NCI-H1417 treated with DMSO at 0.1 percent for 48 hours (cell line): ENCODE measurements at regions not wholly inside any gene's neighbourhood (a gene's known extent, or its start where the extent isn't known, plus 50 kb on each side); places are given as distances from the start of the nearest gene placed in this dataset.
"Not testable (repeated sequence)": the region's sequence is repeated elsewhere in the genome, so short reads cannot be mapped to it uniquely, and the experiment has no call there.

Experiments used
- DNase-seq: peaks from one replicate; lab custom pipeline; 2025; lab: John Stamatoyannopoulos, UW

DNA sequence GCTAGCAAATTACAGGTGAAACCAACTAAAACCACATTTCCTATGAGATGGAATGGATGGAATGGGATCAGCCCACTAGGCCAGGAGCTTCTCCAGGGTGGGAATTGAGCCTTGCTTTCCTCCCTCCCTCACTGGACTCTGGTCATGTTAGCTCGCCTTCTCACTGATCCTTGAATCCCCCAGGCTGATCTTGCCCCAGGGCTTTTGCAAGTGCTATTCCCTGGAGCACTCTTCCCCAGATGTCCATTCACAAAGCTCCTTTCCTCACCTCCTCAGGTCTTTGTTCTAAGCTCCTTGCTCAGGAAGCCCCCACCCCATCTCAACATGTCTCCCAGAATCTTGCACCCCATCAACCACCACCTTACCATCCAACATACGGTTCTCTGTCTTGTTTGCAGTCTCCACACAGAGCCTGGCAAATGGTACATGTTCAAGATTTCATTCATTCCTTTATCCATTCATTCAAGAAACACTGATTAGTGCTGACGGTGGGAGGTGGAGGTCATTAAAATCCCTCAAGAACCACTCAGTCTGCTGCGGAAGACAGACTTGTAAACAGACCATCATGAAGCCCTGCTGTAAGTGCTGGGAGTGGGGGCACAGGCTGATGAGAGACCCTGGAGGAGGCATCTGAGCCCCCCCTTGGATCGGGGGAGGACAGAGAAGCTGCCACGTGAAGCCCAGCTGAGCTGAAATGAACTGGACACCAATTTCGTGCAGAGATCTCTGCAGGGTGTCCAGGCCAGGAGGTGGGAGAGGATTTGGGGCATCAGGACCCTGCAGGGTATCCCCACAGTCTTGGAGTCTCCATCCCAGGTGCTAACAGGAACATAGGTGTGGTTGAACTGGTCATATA lies 141.7 kb downstream of the BARX1 start:
- DNase-seq, result peak; percentile 22

DNA sequence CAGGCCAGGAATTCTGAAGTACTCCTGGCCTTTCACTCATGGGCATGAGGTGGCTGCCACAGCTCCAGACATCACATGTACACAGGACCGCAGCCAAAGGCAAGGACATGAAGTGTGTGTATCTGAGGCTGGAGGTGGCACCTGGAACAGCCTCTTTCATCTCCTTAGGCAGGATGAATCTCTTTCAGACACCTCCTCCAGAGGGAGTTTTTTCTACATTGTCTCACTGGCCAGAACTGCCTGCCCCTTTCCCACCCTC lies 142.8 kb downstream of the BARX1 start:
- no peak for DNase-seq

DNA sequence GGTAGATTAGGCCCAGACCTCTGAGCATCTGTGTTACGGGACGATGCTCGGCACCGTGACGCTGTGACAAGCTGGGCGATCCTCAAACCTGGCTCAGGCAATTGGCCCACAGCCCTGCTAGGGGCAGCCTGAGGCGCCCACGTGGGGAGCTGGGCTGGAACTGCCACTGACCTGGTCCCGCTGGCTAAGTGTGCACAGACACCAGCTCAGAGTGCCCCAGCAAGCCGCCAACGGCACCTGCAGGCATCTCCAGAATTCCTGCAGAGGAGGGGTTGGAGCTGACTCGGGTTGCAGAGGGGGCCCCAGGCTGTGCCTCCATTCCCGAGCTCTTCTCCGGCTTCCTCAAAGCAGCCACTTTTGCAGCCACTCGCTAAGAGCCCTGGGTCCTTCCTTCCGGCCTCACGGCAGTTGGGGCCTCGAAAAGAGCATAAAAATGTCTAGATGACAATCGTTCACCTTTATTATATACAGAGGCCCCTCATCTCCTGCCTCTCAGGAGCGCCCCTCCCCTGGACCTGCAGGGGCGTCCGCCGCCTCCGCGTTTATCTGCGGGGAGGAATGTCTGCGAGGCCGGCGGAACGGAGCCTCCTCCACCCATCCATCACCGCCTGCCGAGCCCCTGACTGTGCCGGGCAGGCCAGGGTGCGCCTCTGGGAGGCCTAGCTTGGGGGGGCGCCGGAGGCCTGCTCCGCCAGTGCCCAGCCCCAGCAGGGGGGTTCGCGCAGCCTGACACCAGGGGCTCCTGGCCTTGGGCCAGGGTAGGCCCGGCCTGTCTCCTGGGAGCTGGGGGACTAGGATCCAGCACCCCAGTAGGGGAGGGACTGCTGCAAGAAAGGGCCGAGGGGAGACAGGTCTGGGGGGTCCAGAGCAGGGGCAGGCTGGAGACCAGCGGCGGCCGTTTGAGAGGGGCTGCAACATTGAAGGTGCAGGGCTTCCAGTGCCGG lies 144.9 kb downstream of the BARX1 start:
- no peak for DNase-seq

DNA sequence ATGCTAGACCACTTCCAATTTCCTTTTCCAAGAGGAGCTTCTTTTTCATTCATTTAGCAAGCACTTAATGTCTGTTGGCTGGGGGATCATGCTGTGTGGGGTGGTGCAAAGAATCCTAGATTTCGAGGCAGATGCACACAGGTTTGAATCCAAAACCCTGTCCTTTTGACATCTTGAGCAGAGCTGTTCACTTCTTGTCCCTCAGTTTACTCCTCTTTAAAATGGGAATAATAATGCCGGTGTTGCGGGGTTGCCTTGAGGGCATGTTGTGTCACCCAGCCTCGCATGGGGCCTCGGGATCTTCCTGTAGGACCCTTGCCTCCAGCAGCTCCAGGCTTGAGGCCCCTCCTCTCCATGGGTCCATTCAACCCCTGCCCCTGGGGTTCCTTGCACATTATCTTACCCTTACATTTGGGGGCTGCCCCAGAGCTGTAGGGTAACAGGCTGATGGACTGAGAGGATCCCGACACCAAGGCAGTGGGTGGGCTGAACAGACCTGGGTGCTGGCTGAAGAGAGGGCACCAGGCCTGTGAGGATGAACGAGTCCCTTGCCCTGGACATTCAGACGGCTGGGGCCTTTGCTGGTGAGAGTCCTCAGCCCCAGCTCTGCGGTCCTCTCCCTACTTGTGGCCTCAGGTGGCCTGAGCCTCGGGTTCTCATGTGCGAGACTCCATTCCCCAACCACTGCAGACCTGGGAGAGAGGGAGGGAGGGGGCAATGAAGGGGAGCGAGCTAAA lies 145.8 kb downstream of the BARX1 start:
- no peak for DNase-seq

DNA sequence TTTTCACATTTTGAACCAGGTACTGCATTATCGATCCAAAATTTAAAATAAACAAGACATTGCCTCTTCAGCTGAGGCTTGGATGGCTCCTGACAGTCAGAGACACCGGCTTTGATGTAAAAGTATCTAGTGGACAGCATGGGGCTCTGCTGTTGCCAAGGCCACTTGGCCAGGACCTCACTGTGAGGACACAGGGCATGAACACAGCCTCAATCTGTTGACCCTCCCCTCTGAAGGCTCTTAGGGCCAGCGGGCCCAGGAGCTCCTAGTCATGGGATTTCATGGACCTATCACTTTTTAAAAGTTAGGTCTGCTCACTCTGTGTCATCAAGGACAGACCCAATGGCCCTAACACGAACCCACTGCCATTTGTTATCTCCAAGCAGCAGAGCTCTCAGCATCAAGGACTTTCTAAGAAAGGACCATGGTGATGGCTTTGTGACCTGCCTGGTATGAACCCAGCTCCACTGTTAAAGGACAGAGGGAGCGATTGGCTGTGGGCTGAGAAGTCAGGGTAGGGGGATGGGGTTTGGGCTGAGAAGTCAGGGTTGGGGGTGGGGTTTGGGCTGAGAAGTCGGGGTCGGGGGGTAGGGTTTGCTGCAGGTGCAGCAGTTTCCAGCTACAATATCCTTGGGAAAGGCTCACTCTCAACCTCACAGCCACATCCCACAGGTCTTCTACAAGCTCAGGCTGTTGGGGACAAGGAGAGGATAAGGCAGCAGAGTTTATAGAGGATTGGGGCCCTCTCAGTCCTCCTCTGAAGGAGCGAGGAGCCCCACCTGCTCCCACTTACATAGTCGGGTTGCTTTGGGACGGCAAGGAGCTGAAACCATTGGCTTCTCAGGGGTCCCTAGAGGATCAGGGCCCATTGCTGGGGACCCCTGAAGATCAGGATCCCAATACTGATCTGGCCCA lies 146.8 kb downstream of the BARX1 start:
- DNase-seq, result no peak

DNA sequence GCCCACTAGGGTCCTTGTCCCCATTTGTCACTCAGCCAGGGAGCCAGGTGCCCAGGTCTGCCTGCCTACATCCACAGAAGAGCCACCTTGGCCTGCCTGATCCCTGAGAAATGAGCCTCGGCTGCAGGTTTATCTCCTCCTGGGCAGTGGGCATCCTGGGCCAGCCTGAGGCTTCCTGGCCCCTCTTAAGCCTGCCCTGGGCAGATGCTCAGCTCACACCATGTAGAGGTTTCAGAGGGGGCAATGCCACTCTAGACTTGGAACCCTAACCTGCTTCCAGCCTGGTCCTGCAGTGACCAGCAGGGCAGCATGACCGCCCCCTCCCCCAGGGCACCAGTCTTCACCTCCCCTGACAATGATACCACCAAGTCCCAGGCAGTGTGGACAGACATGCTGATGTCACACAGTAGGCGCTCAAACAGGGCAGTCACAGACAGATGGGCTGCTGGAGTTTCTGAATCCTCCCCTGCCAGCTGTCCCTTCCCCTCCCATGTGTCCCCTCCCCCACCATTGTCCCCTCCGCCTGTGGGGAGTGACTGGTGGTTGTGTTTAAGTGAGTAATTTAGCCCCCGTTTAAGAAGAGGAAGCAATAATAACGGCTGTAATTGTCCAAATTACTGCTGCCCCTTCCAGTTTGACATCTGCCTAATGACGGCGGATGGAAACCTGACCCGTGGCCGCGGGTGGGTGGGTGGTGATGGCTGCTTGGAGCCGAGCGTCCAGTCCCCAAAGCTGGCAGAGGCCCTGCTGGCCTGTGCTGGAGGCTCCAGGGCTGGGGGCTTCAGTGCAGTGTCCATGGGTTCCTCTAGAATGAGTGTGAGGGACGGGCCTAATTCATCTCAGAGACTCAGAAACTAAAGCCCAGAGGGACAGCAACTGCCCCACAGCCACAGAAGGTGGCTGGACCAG lies 147.7 kb downstream of the BARX1 start:
- peak; percentile 76 for DNase-seq

DNA sequence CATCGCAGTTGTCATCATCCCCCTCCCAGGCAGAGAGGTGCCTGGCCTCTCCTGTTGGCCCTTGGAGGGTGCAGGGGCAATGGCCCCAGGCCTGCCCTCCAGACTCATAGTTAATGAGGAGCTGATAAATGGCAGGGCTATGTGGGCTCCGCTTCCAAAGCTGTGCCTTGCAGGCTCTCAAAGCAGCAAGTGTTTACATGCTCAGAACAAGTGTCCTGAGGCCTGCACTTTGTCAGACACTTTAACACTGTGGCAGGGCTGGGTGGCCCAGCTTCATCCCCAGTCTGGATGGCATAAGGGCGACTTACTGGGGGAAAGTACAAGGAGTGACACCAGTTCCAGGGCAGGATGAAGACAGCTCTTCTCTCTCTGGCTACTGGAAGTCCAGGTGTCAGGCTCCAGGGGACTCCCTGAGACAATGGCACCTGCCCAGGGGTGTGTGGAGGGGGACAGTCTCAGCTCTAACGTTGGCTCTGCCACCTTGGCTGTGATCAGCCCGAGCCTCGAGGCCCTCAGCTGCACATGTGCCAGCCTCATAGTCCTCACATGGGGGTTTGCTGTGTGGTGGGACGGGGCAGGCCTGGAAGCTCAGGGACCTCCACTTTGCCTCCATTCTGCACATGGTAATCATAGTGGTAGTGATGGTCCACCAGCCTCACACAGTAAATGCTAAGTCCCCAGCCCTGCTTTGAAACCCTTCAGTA lies 153.4 kb downstream of the BARX1 start:
- no peak for DNase-seq

DNA sequence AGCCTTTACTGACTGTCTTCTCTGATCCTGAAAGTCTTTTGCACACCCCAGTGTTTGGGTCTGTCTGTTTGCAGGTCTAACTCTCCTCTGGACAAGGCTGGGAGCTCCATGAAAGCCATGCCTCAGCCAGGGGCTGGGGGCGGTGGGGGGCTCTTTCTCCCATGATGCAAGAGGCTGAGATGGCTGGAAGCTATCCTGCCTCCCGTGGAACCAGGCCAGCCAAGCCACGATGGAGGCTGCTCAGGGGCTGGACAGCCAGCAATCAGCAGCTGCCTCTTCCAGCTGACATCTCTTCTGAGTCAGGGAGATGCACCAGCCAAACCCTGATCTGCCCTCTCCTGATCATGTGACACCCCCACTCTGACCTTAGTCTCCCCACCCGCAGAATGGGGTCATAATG lies 154.0 kb downstream of the BARX1 start:
- no peak for DNase-seq

DNA sequence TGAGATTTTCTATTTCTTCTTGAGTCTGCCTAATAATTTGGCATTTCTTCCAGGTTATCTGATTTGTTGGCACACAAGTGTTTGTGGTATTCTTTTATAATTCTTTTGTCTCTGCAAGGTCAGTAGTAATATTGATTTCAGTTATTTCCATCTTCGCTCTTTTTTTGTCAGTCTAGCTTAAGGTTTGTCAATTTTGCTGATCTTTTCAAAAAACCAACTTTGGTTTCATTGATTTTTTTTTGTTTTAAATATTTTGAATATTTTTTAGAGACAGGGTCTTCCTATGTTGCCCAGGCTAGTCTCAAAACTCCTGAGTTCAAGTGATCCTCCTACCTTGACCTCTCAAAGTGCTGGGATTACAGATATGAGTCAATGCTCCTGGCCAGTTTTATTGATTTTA lies 162.8 kb downstream of the BARX1 start:
- DNase-seq, result no peak

DNA sequence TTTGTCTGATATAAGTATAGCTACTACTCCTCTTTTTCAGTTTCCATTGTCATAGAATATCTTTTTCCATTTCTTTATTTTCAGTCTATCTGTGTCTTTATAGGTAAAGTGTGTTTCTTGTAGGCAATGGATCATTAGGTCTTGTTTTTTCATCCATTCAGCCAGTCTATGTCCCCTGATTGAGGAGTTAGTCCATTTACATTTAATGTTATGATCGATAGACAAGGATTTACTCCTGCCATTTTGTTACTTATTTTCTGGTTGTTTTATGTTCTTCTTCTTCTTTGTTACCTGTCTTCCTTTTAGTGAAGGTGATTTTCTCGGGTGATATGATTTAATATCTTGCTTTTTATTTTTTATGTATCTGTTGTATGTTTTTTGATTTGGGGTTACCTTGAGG lies 169.0 kb downstream of the BARX1 start:
- DNase-seq, result no peak

DNA sequence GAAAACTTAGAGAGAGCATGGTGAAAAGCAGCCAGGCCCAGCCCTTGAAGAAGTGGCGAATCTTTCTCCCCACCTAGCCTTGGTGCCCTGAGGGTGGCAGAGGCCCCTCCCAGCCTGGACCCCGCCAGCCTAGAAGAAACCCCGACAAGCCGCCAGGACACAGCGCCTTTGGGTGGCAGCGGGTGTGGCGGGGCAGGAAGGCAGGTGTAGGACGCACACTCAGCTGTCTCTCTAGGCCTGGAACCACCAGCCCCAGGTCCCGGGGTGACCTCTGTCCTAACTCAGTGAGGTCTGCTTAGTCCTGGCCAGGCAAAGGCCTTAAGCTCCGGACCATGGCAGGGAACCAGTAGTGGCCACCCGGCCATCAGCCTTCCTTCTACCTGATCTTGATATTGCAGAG lies 178.3 kb downstream of the BARX1 start:
- no peak for DNase-seq

DNA sequence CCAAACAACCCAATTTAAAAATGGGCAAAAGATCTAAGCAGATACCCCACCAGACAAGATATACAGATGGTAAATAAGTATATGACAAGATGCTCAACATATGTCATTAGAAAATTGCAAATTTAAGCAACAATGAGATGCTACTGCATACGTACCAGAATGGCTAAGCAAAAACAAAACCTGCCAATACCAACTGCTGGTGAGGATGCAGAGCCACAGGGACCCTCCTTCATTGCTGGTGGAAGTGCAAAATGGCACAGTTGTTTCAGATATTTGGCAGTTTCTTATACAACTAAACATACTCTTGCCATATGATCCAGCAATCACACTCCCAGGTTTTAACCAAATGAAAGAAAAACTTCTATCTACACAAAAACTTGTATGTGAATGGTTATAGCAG lies 178.9 kb downstream of the BARX1 start:
- no peak for DNase-seq

DNA sequence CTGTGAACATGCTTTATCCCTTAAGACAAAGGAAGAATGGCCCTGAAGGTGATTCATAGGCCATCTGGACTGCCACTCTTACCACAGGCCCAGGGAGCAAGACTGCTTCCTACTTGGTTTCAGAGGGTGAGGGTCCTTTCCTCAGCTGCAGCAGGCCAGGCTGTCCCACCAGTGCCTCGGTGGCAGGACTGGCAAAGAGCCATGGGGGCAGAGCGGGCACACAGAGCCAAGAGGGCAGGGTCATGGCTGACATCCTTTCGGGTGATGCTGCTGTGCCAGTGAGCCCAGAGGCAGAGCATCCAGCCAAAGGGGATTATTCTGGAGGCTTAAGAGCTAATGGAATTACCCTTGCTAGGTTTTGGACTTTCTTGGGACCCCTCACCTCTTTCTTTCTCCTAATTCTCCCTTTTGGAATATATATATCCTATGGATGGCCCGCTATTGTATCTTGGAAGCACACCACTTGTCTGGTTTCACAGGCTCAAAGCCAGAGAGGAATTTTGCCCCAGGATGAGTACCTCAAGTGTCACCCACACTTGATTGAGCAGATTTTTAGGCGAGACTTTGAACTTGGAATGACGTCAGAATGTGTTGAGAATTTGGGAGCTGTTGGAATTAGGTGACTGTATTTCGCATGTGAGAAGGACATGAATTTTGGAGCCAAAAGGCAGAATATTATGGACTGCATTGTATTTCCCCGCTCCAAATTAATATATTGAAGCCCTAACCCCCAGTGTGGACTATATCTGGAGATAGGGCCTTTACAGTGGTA lies 180.6 kb downstream of the BARX1 start:
- no peak for DNase-seq

DNA sequence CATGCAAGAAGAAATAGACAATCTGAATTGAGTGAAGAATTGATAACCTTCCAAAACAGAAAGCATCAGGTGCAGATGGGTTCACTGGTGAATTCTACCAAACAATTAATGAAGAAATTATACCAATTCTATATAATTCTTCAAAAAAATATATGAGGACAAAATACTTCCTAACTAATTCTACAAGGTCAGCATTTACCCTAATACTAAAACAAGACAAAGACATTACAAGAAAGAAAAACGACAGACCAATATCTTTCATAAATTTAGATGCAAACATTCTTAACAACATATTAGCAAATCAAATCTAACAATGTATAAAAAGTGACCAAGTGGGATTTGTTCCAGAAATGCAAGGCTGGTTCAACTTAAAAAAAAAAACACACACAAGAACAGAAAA lies 183.9 kb downstream of the BARX1 start:
- DNase-seq, result no peak

DNA sequence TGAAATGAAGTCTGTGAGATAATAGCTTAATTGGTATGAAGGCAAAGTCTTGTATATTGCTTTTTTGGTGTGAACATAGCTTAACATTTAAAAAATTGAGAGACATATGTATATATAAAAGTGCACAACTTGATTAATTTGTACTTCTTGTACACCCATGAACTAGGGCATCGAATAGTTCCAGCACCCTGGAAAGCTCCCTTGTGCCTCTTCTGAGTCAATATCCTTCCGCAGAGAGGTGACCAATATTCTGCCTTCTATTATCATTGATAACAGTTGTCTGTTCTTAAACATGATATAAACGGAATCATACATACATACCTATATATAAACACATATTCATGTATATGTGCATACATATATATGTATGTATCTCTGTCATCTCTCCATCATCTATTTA lies 185.4 kb downstream of the PHF2 start:
- DNase-seq, result no peak

DNA sequence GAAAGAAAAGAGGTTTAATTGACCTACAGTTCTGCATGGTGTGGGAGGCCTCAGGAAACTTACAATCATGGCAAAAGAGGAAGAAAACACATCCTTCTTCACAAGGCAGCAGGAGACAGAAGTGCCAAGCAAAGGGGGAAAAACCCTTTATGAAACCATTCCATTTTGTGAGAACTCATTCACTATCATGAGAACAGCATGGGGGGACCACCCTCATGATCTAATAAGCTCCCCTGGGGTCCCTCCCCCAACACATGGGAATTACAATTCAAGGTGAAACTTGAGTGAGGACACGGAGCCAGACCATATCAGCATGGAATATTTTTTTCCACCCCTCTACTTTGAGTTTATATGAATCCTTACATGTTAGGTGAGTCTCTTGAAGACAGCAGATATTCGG lies 173.7 kb downstream of the PHF2 start:
- no peak for DNase-seq

DNA sequence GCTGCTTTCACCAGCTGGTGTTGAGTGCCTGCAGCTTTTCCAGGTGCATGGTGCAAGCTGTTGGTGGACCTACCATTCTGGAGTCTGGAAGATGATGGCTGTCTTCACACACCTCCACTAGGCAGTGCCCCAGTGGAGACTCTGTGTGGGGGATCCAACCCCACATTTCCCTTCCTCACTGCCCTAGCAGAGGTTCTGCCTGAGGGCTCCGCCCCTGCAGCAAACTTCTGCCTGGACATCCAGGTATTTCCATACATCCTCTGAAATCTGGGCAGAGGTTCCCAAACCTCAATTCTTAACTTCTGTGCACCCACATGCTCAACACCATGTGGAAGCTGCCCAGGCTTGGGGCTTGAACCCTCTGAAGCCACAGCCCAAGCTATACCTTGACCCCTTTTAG lies 172.4 kb downstream of the PHF2 start:
- not testable (repeated sequence) for DNase-seq

DNA sequence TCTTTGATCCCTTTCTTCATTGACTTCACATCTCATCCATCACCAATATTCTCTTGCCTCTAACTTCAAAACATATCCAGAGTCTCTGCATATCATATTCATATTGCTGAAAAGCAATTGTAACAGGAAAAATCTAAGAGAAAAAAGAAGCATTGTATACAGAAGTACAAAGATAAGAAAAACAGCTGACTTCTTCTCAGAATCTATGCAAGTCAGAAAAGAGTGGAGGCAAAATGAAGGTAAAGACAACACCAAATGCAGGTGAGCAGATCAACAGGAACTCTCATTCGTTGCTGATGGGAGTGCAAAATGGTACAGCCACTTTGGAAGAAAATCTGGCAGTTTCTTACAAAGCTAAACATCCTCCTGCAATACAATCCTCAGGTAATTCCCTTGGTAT lies 155.6 kb downstream of the PHF2 start:
- DNase-seq, result no peak

DNA sequence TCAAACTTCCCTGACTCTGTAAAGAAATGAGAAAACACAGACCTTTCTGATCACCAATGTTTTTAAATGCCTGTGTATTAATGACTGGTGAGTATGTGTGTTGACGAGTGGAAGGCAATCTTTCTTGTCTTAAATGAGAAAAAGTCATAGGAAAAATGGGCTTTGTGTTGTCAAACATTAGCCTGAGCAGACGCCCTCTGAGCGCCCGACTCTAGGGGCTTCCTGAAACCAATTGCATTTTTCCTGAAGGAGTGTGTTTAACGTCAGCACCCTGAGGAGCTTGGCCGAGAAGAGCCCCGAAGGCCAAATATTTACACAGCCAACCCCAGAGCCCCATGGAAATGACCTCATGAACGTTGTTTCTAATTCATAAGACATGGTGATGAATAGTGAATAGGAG lies 154.3 kb downstream of the PHF2 start:
- no peak for DNase-seq
